NCI-H128 (cell line): ENCODE measurements at regions not wholly inside any gene's neighbourhood (a gene's known extent, or its start where the extent isn't known, plus 50 kb on each side); places are given as distances from the start of the nearest gene placed in this dataset.

Experiments used
- DNase-seq: peaks from one replicate; lab custom pipeline; 2025; ENCODE audit not compliant: unreplicated experiment; lab: John Stamatoyannopoulos, UW

- no peak for DNase-seq
These were observed 398.4 kb downstream of the NUAK1 start for GRCh38 chr12:105740369-105740768.

- DNase-seq, result no peak
These were observed 397.6 kb downstream of the NUAK1 start for GRCh38 chr12:105740970-105741725.

- no peak for DNase-seq
These were observed 396.8 kb downstream of the NUAK1 start for GRCh38 chr12:105741786-105742566.

- no peak for DNase-seq
These were observed 396.2 kb downstream of the NUAK1 start for GRCh38 chr12:105742567-105742874.

GRCh38 chr12:105744371-105745058 is 394.2 kb downstream of the NUAK1 start:
- no peak for DNase-seq

- DNase-seq, result no peak
These were observed 392.9 kb downstream of the NUAK1 start for GRCh38 chr12:105745811-105746210.

GRCh38 chr12:105748806-105749600 is 389.8 kb downstream of the NUAK1 start:
- no peak for DNase-seq

- no peak for DNase-seq
These were observed 388.7 kb downstream of the NUAK1 start for GRCh38 chr12:105750096-105750495.

GRCh38 chr12:105754313-105754712 is 384.4 kb downstream of the NUAK1 start:
- no peak for DNase-seq

- no peak for DNase-seq
These were observed 381.8 kb downstream of the NUAK1 start for GRCh38 chr12:105756961-105757360.

- no peak for DNase-seq
These were observed 379.6 kb downstream of the NUAK1 start for GRCh38 chr12:105759149-105759548.

GRCh38 chr12:105761075-105761474 is 377.7 kb downstream of the NUAK1 start:
- DNase-seq, result no peak

- no peak for DNase-seq
These were observed 374.4 kb downstream of the NUAK1 start for GRCh38 chr12:105764216-105764835.

- DNase-seq, result no peak
These were observed 373.4 kb downstream of the NUAK1 start for GRCh38 chr12:105765053-105766014.

GRCh38 chr12:105766029-105766428 is 372.7 kb downstream of the NUAK1 start:
- DNase-seq, result no peak

- DNase-seq, result no peak
These were observed 369.3 kb downstream of the NUAK1 start for GRCh38 chr12:105769486-105769885.

- no peak for DNase-seq
These were observed 365.3 kb downstream of the NUAK1 start for GRCh38 chr12:105773471-105773870.

- no peak for DNase-seq
These were observed 364.7 kb downstream of the NUAK1 start for GRCh38 chr12:105774037-105774436.

- no peak for DNase-seq
These were observed 363.4 kb downstream of the NUAK1 start for GRCh38 chr12:105775343-105775742.
